Mesenchymal stem cell (in vitro differentiated cells and primary cell): ENCODE measurements at regions not wholly inside any gene's neighbourhood (a gene's known extent, or its start where the extent isn't known, plus 50 kb on each side); places are given as distances from the start of the nearest gene placed in this dataset.

Experiments used
- DNase-seq: peaks from one replicate; pipeline ENCODE4 v3.0.0-alpha.2; 2013
- H2AFZ ChIP-seq: one replicate; pipeline ENCODE4 v1.6.1; 2013; ENCODE audit warnings: low read depth, mild to moderate bottlenecking, control low read depth, inconsistent platforms, low read length, moderate library complexity
- H2AK5ac ChIP-seq: 2 replicates; pipeline ENCODE4 v1.6.1; 2013; ENCODE audit warnings: low read length, moderate library complexity, mild to moderate bottlenecking, inconsistent platforms; ENCODE audit not compliant: severe bottlenecking
- H2BK120ac ChIP-seq: one replicate; pipeline ENCODE4 v1.6.1; 2013; ENCODE audit warnings: low read depth, mild to moderate bottlenecking, inconsistent platforms, low read length, moderate library complexity
- H2BK12ac ChIP-seq, 2 experiments: one replicate each; pipeline ENCODE4 v1.6.1; 2013; ENCODE audit warnings: inconsistent platforms in 2 of 2, low read length in 2 of 2, mild to moderate bottlenecking in 2 of 2, moderate library complexity in 2 of 2, control low read depth in 1 of 2
- H2BK15ac ChIP-seq: one replicate; pipeline ENCODE4 v1.6.1; 2013; ENCODE audit warnings: mild to moderate bottlenecking, low read depth, inconsistent platforms; ENCODE audit not compliant: poor library complexity, severe bottlenecking
- H2BK5ac ChIP-seq: 2 replicates; pipeline ENCODE4 v1.6.1; 2013; ENCODE audit warnings: low read depth, mild to moderate bottlenecking, low read length, control low read depth, inconsistent platforms; ENCODE audit not compliant: poor library complexity, severe bottlenecking
- H3K14ac ChIP-seq, 2 experiments: one replicate each; pipeline ENCODE4 v1.6.1; 2013; ENCODE audit warnings: inconsistent platforms in 2 of 2, low read length in 2 of 2, control low read depth in 1 of 2, mild to moderate bottlenecking in 1 of 2, moderate library complexity in 1 of 2
- H3K18ac ChIP-seq, 2 experiments: one replicate each; pipeline ENCODE4 v1.6.1; 2013; ENCODE audit warnings: inconsistent platforms in 2 of 2, low read length in 2 of 2, control low read depth in 1 of 2, low read depth in 1 of 2, mild to moderate bottlenecking in 1 of 2
- H3K23ac ChIP-seq, 2 experiments: one replicate each; pipeline ENCODE4 v1.6.1; 2013; ENCODE audit warnings: inconsistent platforms in 2 of 2, low read length in 2 of 2, mild to moderate bottlenecking in 2 of 2, moderate library complexity in 2 of 2, control low read depth in 1 of 2
- H3K27ac ChIP-seq: 2 replicates; pipeline ENCODE4 v1.5.1; 2013; ENCODE audit warnings: mild to moderate bottlenecking, moderate library complexity, low read length, control low read depth, inconsistent platforms; ENCODE audit not compliant: poor library complexity, severe bottlenecking
- H3K27me3 ChIP-seq, 2 experiments: 2 replicates each; pipeline versions ENCODE4 v1.6.1 to v1.7.0; 2013; ENCODE audit warnings: low read length in 2 of 2, mild to moderate bottlenecking in 2 of 2, moderate library complexity in 2 of 2, control low read depth in 1 of 2, inconsistent platforms in 1 of 2; ENCODE audit not compliant: control insufficient read depth in 1 of 2, insufficient read depth in 1 of 2
- H3K36me3 ChIP-seq, 2 experiments: 2 replicates each; pipeline versions ENCODE4 v1.6.1 to v1.7.0; 2013; ENCODE audit warnings: low read length in 2 of 2, control low read depth in 1 of 2, inconsistent platforms in 1 of 2, low read depth in 1 of 2, mild to moderate bottlenecking in 1 of 2; ENCODE audit not compliant: insufficient read depth in 2 of 2, control insufficient read depth in 1 of 2
- H3K4ac ChIP-seq, 2 experiments: one replicate each; pipeline ENCODE4 v1.6.1; 2013; ENCODE audit warnings: inconsistent platforms in 2 of 2, low read length in 2 of 2, mild to moderate bottlenecking in 2 of 2, moderate library complexity in 2 of 2, control low read depth in 1 of 2, low read depth in 1 of 2
- H3K4me1 ChIP-seq: 2 replicates; pipeline ENCODE4 v1.6.1; 2013; ENCODE audit warnings: low read depth, low read length, control low read depth; ENCODE audit not compliant: control insufficient read depth, insufficient read depth
- H3K4me2 ChIP-seq: 2 replicates; pipeline ENCODE4 v1.6.1; 2013; ENCODE audit warnings: low read length, mild to moderate bottlenecking, inconsistent platforms; ENCODE audit not compliant: poor library complexity, severe bottlenecking
- H3K4me3 ChIP-seq, 2 experiments: 2 replicates each; pipeline versions ENCODE4 v1.5.1 to v1.7.0; 2013; ENCODE audit warnings: low read length in 2 of 2, mild to moderate bottlenecking in 2 of 2, control low read depth in 1 of 2, low read depth in 1 of 2; ENCODE audit not compliant: insufficient read depth in 1 of 2
- H3K79me1 ChIP-seq: replicated peaks from 2 replicates; pipeline ENCODE4 v1.6.1; 2013; ENCODE audit warnings: mild to moderate bottlenecking, control low read depth, low read length, inconsistent platforms; ENCODE audit not compliant: poor library complexity, severe bottlenecking
- H3K9ac ChIP-seq: 2 replicates; pipeline ENCODE4 v1.7.0; 2013; ENCODE audit warnings: mild to moderate bottlenecking, low read length, moderate library complexity
- H3K9me3 ChIP-seq: 2 replicates; pipeline ENCODE4 v1.7.0; 2013; ENCODE audit warnings: mild to moderate bottlenecking, low read length; ENCODE audit not compliant: control insufficient read depth
- H4K8ac ChIP-seq: one replicate; pipeline ENCODE4 v1.6.1; 2013; ENCODE audit warnings: inconsistent platforms, mild to moderate bottlenecking, low read length, moderate library complexity
- H4K91ac ChIP-seq: one replicate; pipeline ENCODE4 v1.6.1; 2013; ENCODE audit warnings: mild to moderate bottlenecking, low read length, inconsistent platforms
- WGBS: methylation state at CpG from one replicate; pipeline ENCODE4 v1.1.7; 2013; ENCODE audit warnings: mixed read lengths; 5-methylcytosine and 5-hydroxymethylcytosine counted together

- no peak overlapping the region for H4K91ac ChIP-seq
- no peak overlapping the region for H4K8ac ChIP-seq
- H2BK12ac ChIP-seq = no peak overlapping the region
- WGBS = 73% methylated on average over 2 of the region's 3 CpGs
- no peak overlapping the region for H3K4ac ChIP-seq
- no peak overlapping the region for H3K18ac ChIP-seq
- DNase-seq = no peak
- no peaks in the 10 kb centered on the region for H3K36me3 ChIP-seq
- no peak overlapping the region for H3K14ac ChIP-seq
- no peak overlapping the region for H3K4me3 ChIP-seq
- no peak overlapping the region for H3K27ac ChIP-seq
- H2BK5ac ChIP-seq = no peak overlapping the region
- no peak overlapping the region for H3K4me2 ChIP-seq
- no peak overlapping the region for H3K23ac ChIP-seq
- no peaks in the 10 kb centered on the region for H3K4me1 ChIP-seq
- H2BK120ac ChIP-seq = no peak overlapping the region
- no peak overlapping the region for H2AK5ac ChIP-seq
- H3K9me3 ChIP-seq = no peaks in the 10 kb centered on the region
- no peaks in the 10 kb centered on the region for H3K79me1 ChIP-seq
- H3K9ac ChIP-seq = no peak overlapping the region
- H3K27me3 ChIP-seq = no peaks in the 10 kb centered on the region
- H2AFZ ChIP-seq = no peak overlapping the region
- no peak overlapping the region for H2BK15ac ChIP-seq
Observed at GRCh38 chr11:37002831-37003230, 404.8 kb upstream of the RAG2 start.

GRCh38 chr11:36997656-36998055 is 399.6 kb upstream of the RAG2 start:
- H3K4ac ChIP-seq = no peak overlapping the region
- H2BK15ac ChIP-seq = no peak overlapping the region
- H3K79me1 ChIP-seq = no peaks in the 10 kb centered on the region
- H2BK120ac ChIP-seq = no peak overlapping the region
- H4K8ac ChIP-seq = no peak overlapping the region
- H2BK5ac ChIP-seq = no peak overlapping the region
- H2BK12ac ChIP-seq = no peak overlapping the region
- H3K36me3 ChIP-seq = no peaks in the 10 kb centered on the region
- no peak overlapping the region for H3K4me3 ChIP-seq
- no peaks in the 10 kb centered on the region for H3K9me3 ChIP-seq
- H3K27ac ChIP-seq = no peak overlapping the region
- no peak for DNase-seq
- no peak overlapping the region for H3K23ac ChIP-seq
- H2AK5ac ChIP-seq = no peak overlapping the region
- no peak overlapping the region for H4K91ac ChIP-seq
- H3K9ac ChIP-seq = no peak overlapping the region
- no peaks in the 10 kb centered on the region for H3K4me1 ChIP-seq
- no peak overlapping the region for H3K18ac ChIP-seq
- H3K27me3 ChIP-seq = no peaks in the 10 kb centered on the region
- H2AFZ ChIP-seq = no peak overlapping the region
- no peak overlapping the region for H3K14ac ChIP-seq
- no peak overlapping the region for H3K4me2 ChIP-seq
- WGBS = 96% methylated on average over 4 of the region's 6 CpGs

GRCh38 chr11:36996795-36997194 is 398.8 kb upstream of the RAG2 start:
- Histone ChIP-seq H3K18ac (no peak overlapping the region), H2BK5ac (no peak overlapping the region)

GRCh38 chr11:36994208-36994607 is 396.2 kb upstream of the RAG2 start:
- H3K9me3 ChIP-seq = no peaks in the 10 kb centered on the region
- H2BK15ac ChIP-seq = no peak overlapping the region
- no peak overlapping the region for H3K4ac ChIP-seq
- no peak overlapping the region for H3K27ac ChIP-seq
- H2BK120ac ChIP-seq = no peak overlapping the region
- H3K14ac ChIP-seq = no peak overlapping the region
- H3K79me1 ChIP-seq = no peaks in the 10 kb centered on the region
- no peak overlapping the region for H4K91ac ChIP-seq
- H3K9ac ChIP-seq = no peak overlapping the region
- H3K4me3 ChIP-seq = no peak overlapping the region
- no peak overlapping the region for H2BK5ac ChIP-seq
- no peaks in the 10 kb centered on the region for H3K4me1 ChIP-seq
- H2AFZ ChIP-seq = no peak overlapping the region
- H2BK12ac ChIP-seq = no peak overlapping the region
- no peak overlapping the region for H3K4me2 ChIP-seq
- DNase-seq = no peak
- H3K18ac ChIP-seq = no peak overlapping the region
- H2AK5ac ChIP-seq = no peak overlapping the region
- H4K8ac ChIP-seq = no peak overlapping the region
- no peak overlapping the region for H3K23ac ChIP-seq
- no peaks in the 10 kb centered on the region for H3K27me3 ChIP-seq
- WGBS = 63% methylated on average over 4 of the region's 6 CpGs
- no peaks in the 10 kb centered on the region for H3K36me3 ChIP-seq

More at GRCh38 chr11:36996795-36997194, 398.8 kb upstream of the RAG2 start:
- Histone ChIP-seq H2BK120ac (no peak overlapping the region), H2AK5ac (no peak overlapping the region), H3K79me1 (no peaks in the 10 kb centered on the region), H3K4ac (no peak overlapping the region), H3K9ac (no peak overlapping the region), H4K8ac (no peak overlapping the region), H3K36me3 (no peaks in the 10 kb centered on the region), H3K4me2 (no peak overlapping the region), H2BK12ac (no peak overlapping the region), H4K91ac (no peak overlapping the region), H2BK15ac (no peak overlapping the region), H3K4me1 (no peaks in the 10 kb centered on the region), H3K27me3 (no peaks in the 10 kb centered on the region), H3K14ac (no peak overlapping the region), H2AFZ (no peak overlapping the region), H3K4me3 (no peak overlapping the region), H3K23ac (no peak overlapping the region), H3K27ac (no peak overlapping the region), H3K9me3 (no peaks in the 10 kb centered on the region)
- 92% methylated on average over 3 of the region's 3 CpGs for WGBS
- DNase-seq = no peak
